A673 (cell line): ENCODE measurements at regions not wholly inside any gene's neighbourhood (a gene's known extent, or its start where the extent isn't known, plus 50 kb on each side); places are given as distances from the start of the nearest gene placed in this dataset.

ENCODE experiments used
- CTCF ChIP-seq: fragments of 300-800, 200-600 bp; sonication (generic); conservative IDR thresholded peaks from 2 replicates; pipeline ENCODE4 v1.5.1; 2017; ENCODE audit warnings: low read depth, mild to moderate bottlenecking, antibody characterized with exemption, low read length, moderate library complexity, mixed read lengths
- EZH2 ChIP-seq: fragments of 200-600 bp; sonication (generic); IDR thresholded peaks from 2 replicates; pipeline ENCODE4 v1.6.1; 2017; ENCODE audit warnings: borderline replicate concordance, low read depth, mild to moderate bottlenecking, mixed read lengths, antibody characterized with exemption, low read length; ENCODE audit not compliant: poor library complexity, severe bottlenecking

GRCh38 chr15:77836121-77836692, 203.5 kb upstream of the LINGO1 start:
- no peak for TF ChIP-seq CTCF
- no peak for TF ChIP-seq EZH2
